DND-41 (cell line): ENCODE measurements at regions not wholly inside any gene's neighbourhood (a gene's known extent, or its start where the extent isn't known, plus 50 kb on each side); places are given as distances from the start of the nearest gene placed in this dataset.

Source experiments
- ATAC-seq: fragments of 200-7000 bp; cut with Tn5 transposase; 3 replicates; pipeline ENCODE4 v1.9.1; 2021; ENCODE audit warnings: low read depth; ENCODE audit not compliant: insufficient read depth
- DNase-seq: peaks from one replicate; pipeline ENCODE4 v3.0.0-alpha.2; 2020
- H2AFZ ChIP-seq: 2 replicates; pipeline ENCODE4 v1.6.0; 2012; ENCODE audit warnings: low read depth, low read length
- H3K27ac ChIP-seq: 2 replicates; pipeline ENCODE4 v1.5.1; 2012; ENCODE audit warnings: low read length, inconsistent platforms
- H3K27me3 ChIP-seq: fragments of 200-600 bp; sonication (generic); 2 replicates; pipeline ENCODE4 v1.6.0; 2012; ENCODE audit warnings: low read length, mild to moderate bottlenecking, inconsistent platforms; ENCODE audit not compliant: insufficient read depth, poor library complexity
- H3K36me3 ChIP-seq: 2 replicates; pipeline ENCODE4 v1.5.1; 2012; ENCODE audit warnings: low read length, inconsistent platforms; ENCODE audit not compliant: insufficient read depth
- H3K4me1 ChIP-seq: 2 replicates; pipeline ENCODE4 v1.5.1; 2012; ENCODE audit warnings: mild to moderate bottlenecking, low read length; ENCODE audit not compliant: insufficient read depth
- H3K4me2 ChIP-seq: 2 replicates; pipeline ENCODE4 v1.6.0; 2012; ENCODE audit warnings: mild to moderate bottlenecking, moderate library complexity, low read length, inconsistent platforms; ENCODE audit not compliant: insufficient read depth
- H3K4me3 ChIP-seq, 2 experiments: fragments of 200-600 bp in 1 of 2; shearing (Covaris generic) in 1 of 2; 2 replicates each; pipeline ENCODE4 v1.5.1; 2012 to 2016; ENCODE audit warnings: inconsistent platforms in 2 of 2, low read length in 2 of 2, mild to moderate bottlenecking in 2 of 2, low read depth in 1 of 2, moderate library complexity in 1 of 2
- H3K79me2 ChIP-seq: 2 replicates; pipeline ENCODE4 v1.6.0; 2012; ENCODE audit warnings: low read length, inconsistent platforms; ENCODE audit not compliant: insufficient read depth
- H3K9ac ChIP-seq: 2 replicates; pipeline ENCODE4 v1.6.0; 2012; ENCODE audit warnings: low read depth, mild to moderate bottlenecking, inconsistent platforms, low read length, moderate library complexity
- H3K9me3 ChIP-seq: 2 replicates; pipeline ENCODE4 v1.5.1; 2012; ENCODE audit warnings: low read length, moderate library complexity, mild to moderate bottlenecking, inconsistent platforms; ENCODE audit not compliant: insufficient read depth, severe bottlenecking
- H4K20me1 ChIP-seq: 2 replicates; pipeline ENCODE4 v1.6.0; 2012; ENCODE audit warnings: low read length; ENCODE audit not compliant: insufficient read depth
- EZH2 ChIP-seq: IDR thresholded peaks from 3 replicates; pipeline ENCODE4 v1.6.1; 2012; ENCODE audit warnings: borderline replicate concordance, low read depth, mild to moderate bottlenecking, moderate library complexity, low read length, inconsistent platforms; ENCODE audit not compliant: severe bottlenecking
- TF ChIP-seq, protein P1 (sequence below): IDR thresholded peaks from 2 replicates; pipeline ENCODE4 v1.5.1; 2012; ENCODE audit warnings: borderline replicate concordance, low read length, moderate library complexity, mild to moderate bottlenecking; ENCODE audit not compliant: poor library complexity, severe bottlenecking; ENCODE audit errors: extremely low read depth

DNA sequence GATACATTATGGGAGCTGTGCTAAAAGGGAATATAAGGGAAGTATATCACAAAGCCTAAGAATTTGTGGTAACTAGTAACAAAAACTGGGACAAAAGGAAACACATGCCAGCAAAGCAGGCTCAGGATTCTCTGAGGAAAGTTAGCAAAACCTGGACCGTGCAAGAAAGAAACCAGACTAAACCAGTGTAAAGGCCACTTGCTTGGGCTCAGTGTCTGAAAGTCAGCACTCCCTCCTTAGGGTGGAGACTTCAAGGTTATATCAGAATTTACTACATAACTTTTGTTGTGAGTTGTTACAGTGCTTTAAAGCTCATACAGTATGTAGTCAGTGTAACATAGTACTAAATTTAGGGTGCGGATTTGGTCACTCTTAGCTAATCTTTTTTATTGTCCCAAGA, 269.9 kb upstream of the GADL1 start:
- DNase-seq = no peak
- H2AFZ ChIP-seq = no peak overlapping the region
- no peak overlapping the region for H3K4me2 ChIP-seq
- no peaks in the 10 kb centered on the region for H3K27me3 ChIP-seq
- H3K4me1 ChIP-seq = no peaks in the 10 kb centered on the region
- no peak for ATAC-seq
- H3K9ac ChIP-seq = no peak overlapping the region
- no peak overlapping the region for H3K4me3 ChIP-seq
- H3K36me3 ChIP-seq = no peaks in the 10 kb centered on the region
- TF ChIP-seq, protein P1, sequence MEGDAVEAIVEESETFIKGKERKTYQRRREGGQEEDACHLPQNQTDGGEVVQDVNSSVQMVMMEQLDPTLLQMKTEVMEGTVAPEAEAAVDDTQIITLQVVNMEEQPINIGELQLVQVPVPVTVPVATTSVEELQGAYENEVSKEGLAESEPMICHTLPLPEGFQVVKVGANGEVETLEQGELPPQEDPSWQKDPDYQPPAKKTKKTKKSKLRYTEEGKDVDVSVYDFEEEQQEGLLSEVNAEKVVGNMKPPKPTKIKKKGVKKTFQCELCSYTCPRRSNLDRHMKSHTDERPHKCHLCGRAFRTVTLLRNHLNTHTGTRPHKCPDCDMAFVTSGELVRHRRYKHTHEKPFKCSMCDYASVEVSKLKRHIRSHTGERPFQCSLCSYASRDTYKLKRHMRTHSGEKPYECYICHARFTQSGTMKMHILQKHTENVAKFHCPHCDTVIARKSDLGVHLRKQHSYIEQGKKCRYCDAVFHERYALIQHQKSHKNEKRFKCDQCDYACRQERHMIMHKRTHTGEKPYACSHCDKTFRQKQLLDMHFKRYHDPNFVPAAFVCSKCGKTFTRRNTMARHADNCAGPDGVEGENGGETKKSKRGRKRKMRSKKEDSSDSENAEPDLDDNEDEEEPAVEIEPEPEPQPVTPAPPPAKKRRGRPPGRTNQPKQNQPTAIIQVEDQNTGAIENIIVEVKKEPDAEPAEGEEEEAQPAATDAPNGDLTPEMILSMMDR = no peak
- no peaks in the 10 kb centered on the region for H3K9me3 ChIP-seq
- H3K27ac ChIP-seq = no peak overlapping the region
- no peaks in the 10 kb centered on the region for H3K79me2 ChIP-seq
- no peaks in the 10 kb centered on the region for H4K20me1 ChIP-seq

GRCh38 chr3:31165399-31165860, 271.0 kb upstream of the GADL1 start:
- H3K27ac ChIP-seq = no peak overlapping the region
- no peaks in the 10 kb centered on the region for H3K4me1 ChIP-seq
- H3K36me3 ChIP-seq = no peaks in the 10 kb centered on the region
- H3K9ac ChIP-seq = no peak overlapping the region
- H3K9me3 ChIP-seq = no peaks in the 10 kb centered on the region
- H3K4me3 ChIP-seq = no peak overlapping the region
- no peak overlapping the region for H2AFZ ChIP-seq
- H4K20me1 ChIP-seq = no peaks in the 10 kb centered on the region
- no peak for DNase-seq
- H3K4me2 ChIP-seq = no peak overlapping the region
- ATAC-seq = no peak
- TF ChIP-seq EZH2 = no peak
- TF ChIP-seq, protein P1 = no peak
- H3K79me2 ChIP-seq = no peaks in the 10 kb centered on the region
- no peaks in the 10 kb centered on the region for H3K27me3 ChIP-seq

DNA sequence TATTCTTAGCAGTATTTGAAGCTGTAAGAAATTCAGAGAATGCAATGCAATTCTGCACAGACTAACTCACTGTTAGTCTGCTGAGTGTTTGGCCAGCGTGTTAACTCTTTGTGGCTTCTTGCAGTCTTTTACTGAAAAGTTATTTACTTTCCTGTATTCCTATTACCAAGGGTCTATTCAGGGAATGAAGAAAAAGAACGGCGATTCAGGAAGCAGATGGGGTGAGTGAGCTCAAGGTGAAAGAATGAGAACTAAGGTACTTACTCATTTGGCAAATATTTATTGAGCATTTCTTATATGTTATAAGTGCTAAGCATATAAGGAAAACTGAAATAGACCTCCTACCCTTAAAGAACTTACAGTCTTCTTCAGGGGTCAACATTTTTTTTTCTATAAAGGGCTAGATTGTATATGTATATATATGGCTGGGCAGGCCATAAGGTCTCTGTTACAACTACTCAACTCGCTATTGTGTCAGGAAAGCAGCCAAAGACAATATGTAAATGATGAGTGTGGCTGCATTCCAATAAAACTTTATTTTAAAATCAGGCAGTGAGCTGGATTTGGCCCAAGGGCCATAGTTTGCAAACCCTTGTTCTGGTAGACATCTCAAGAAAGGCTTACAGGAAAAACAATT, 271.9 kb upstream of the GADL1 start:
- Histone ChIP-seq H2AFZ (no peak overlapping the region), H4K20me1 (no peaks in the 10 kb centered on the region), H3K36me3 (no peaks in the 10 kb centered on the region), H3K9me3 (no peaks in the 10 kb centered on the region), H3K4me3 (no peak overlapping the region), H3K79me2 (no peaks in the 10 kb centered on the region), H3K27ac (no peak overlapping the region), H3K4me1 (no peaks in the 10 kb centered on the region), H3K27me3 (no peaks in the 10 kb centered on the region), H3K9ac (no peak overlapping the region), H3K4me2 (no peak overlapping the region)
- TF ChIP-seq, protein P1 = no peak
- TF ChIP-seq EZH2 = no peak
- ATAC-seq (no peak), DNase-seq (no peak)

DNA sequence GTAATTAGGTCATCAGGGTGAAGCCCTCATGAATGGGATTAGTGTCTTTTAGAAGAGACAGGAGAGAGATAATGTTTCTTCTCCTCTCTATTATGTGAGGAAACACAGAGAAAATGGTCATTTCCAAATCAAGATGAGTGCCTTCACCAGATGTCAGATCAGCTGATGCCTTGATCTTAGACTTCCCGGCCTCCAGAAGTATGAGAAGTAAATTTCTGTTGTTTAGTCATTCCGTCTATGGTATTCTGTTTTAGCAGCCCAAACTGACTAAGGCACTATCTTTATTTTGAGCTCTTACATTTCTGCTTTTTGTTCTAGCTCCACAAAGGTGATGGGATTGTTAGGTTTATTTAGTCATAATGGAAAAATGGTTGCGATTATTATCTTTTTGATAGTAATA, 273.2 kb upstream of the GADL1 start:
- no peak overlapping the region for H3K9ac ChIP-seq
- no peaks in the 10 kb centered on the region for H3K9me3 ChIP-seq
- no peaks in the 10 kb centered on the region for H4K20me1 ChIP-seq
- no peaks in the 10 kb centered on the region for H3K79me2 ChIP-seq
- no peak for DNase-seq
- no peak for ATAC-seq
- no peak overlapping the region for H3K4me2 ChIP-seq
- no peak for TF ChIP-seq EZH2
- TF ChIP-seq, protein P1 = no peak
- no peaks in the 10 kb centered on the region for H3K4me1 ChIP-seq
- H3K27me3 ChIP-seq = no peaks in the 10 kb centered on the region
- H2AFZ ChIP-seq = no peak overlapping the region
- H3K4me3 ChIP-seq = no peak overlapping the region
- no peaks in the 10 kb centered on the region for H3K36me3 ChIP-seq
- no peak overlapping the region for H3K27ac ChIP-seq
